Panc1 (cell line): ENCODE measurements at regions not wholly inside any gene's neighbourhood (a gene's known extent, or its start where the extent isn't known, plus 50 kb on each side); places are given as distances from the start of the nearest gene placed in this dataset.

Experiments used
- ATAC-seq: fragments of 200-7000 bp; cut with Tn5 transposase; 2 replicates; pipeline ENCODE4 v1.9.1; 2020; ENCODE audit warnings: mild to moderate bottlenecking, moderate library complexity
- BruUV-seq: library from RNA; stranded (reverse); fragments of 400-500 nt; replicated peaks from 2 replicates; lab custom pipeline; 2021; lab: Mats Ljungman, UMichigan
- CTCF ChIA-PET: fragments of 300-600 bp; sonication (Branson Sonifier 250); formaldehyde crosslinking; loops from one replicate; lab custom pipeline; 2022; ENCODE audit warnings: antibody characterized with exemption; lab: Charles Lee
- POLR2A ChIA-PET: fragments of 300-600 bp; sonication (Branson Sonifier 250); formaldehyde crosslinking; loops from one replicate; lab custom pipeline; 2022; ENCODE audit warnings: antibody characterized with exemption; lab: Charles Lee
- DNase-seq: peaks from one replicate; pipeline ENCODE4 v3.0.0-alpha.2; 2010; ENCODE audit warnings: low read depth, low spot score
- H3K27ac ChIP-seq: 2 replicates; pipeline ENCODE4 v1.5.1; 2011; ENCODE audit warnings: mild to moderate bottlenecking, low read length, inconsistent platforms
- H3K27me3 ChIP-seq: fragments of 200-500 bp; sonication (Bioruptor generic); 2 replicates; pipeline ENCODE4 v1.6.0; 2014; ENCODE audit warnings: low read length, inconsistent platforms; ENCODE audit not compliant: control insufficient read depth, insufficient read depth
- H3K36me3 ChIP-seq: fragments of 200-500 bp; sonication (Bioruptor generic); 2 replicates; pipeline ENCODE4 v1.5.1; 2014; ENCODE audit warnings: inconsistent platforms, mild to moderate bottlenecking, low read length, moderate library complexity; ENCODE audit not compliant: control insufficient read depth, insufficient read depth
- H3K4me1 ChIP-seq: 2 replicates; pipeline ENCODE4 v1.5.1; 2011; ENCODE audit warnings: inconsistent platforms, mild to moderate bottlenecking, low read length, moderate library complexity; ENCODE audit not compliant: control insufficient read depth, insufficient read depth
- H3K4me3 ChIP-seq, 2 experiments: 2 replicates each; pipeline ENCODE4 v1.5.1; 2011 to 2012; ENCODE audit warnings: low read depth in 2 of 2, low read length in 2 of 2, mild to moderate bottlenecking in 2 of 2, inconsistent platforms in 1 of 2, moderate library complexity in 1 of 2
- H3K9me3 ChIP-seq: fragments of 200-500 bp; sonication (Bioruptor generic); 2 replicates; pipeline ENCODE4 v1.5.1; 2014; ENCODE audit warnings: low read depth, mild to moderate bottlenecking, inconsistent platforms, low read length, moderate library complexity; ENCODE audit not compliant: control insufficient read depth, insufficient read depth
- CTCF ChIP-seq: fragments of 450-650 bp; IDR thresholded peaks from 2 replicates; pipeline ENCODE4 v1.5.1; 2017; ENCODE audit warnings: mild to moderate bottlenecking
- POLR2AphosphoS5 ChIP-seq: IDR thresholded peaks from 2 replicates; pipeline ENCODE4 v1.6.1; 2012; ENCODE audit warnings: mild to moderate bottlenecking, low read depth, low read length, moderate library complexity
- REST ChIP-seq, 2 experiments: IDR thresholded peaks; 2 replicates each; pipeline ENCODE4 v1.6.1; 2011 to 2012; ENCODE audit warnings: low read depth in 2 of 2, control low read depth in 1 of 2, low read length in 1 of 2, mild to moderate bottlenecking in 1 of 2, moderate library complexity in 1 of 2; ENCODE audit not compliant: insufficient read depth in 1 of 2
- SIN3A ChIP-seq: IDR thresholded peaks from 2 replicates; pipeline ENCODE4 v1.6.1; 2012; ENCODE audit warnings: low read depth, mild to moderate bottlenecking, low read length, moderate library complexity, borderline replicate concordance; ENCODE audit not compliant: insufficient read depth
- TCF7L2 ChIP-seq: IDR thresholded peaks from 2 replicates; pipeline ENCODE4 v1.6.1; 2011; ENCODE audit warnings: mild to moderate bottlenecking, low read depth, low read length, inconsistent platforms
- in situ Hi-C: cut with HindIII; loops from 2 replicates; pipeline ENCODE4 v1.10.0; 2016; ENCODE audit warnings: low sequenced_read_pairs, low pct_unique_long_range_greater_than_20kb
- intact Hi-C: fragments of 100-400 bp; cut with micrococcal nuclease; formaldehyde crosslinking; loops from one replicate; pipeline ENCODE4 v1.10.0; 2022; ENCODE audit not compliant: unreplicated experiment

DNA sequence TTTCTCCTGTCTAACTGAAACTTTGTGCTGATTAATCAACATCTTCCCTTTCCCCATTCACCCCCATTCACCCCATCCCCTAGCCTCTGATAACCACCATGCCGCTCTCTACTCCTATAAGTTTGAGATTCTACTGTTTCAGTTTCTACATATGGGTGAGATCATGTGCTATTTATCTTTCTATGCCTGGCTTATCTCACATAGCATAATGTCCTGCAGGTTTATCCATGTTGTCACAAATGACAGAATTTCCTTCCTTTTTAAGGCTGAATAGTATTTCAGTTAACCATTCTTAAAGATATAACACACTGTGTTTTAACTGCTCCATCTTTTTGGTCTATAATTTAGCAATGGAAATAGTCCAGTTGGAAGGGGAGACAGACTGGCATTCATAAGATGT, 205.1 kb downstream of the SNCAIP start:
- no peak overlapping the region for H3K4me3 ChIP-seq
- no peak for DNase-seq
- ChIA-PET CTCF (no interaction called here), POLR2A (no interaction called here)
- in situ Hi-C loops (no loop called here), intact Hi-C loops (loop anchor here (5.0 to 10.0 kb wide), 3 partner anchors 488 to 850 kb away; no protein-coding TSS in a partner anchor)
- BruUV-seq, result no TSS peak
- no peak overlapping the region for H3K27ac ChIP-seq
- TF ChIP-seq TCF7L2, result no peak
- TF ChIP-seq SIN3A, result no peak
- TF ChIP-seq REST (IDR thresholded peaks at IDR 0.05; ENCODE audit: insufficient read depth in 1 of 2, low read depth in 2 of 2, low read length in 1 of 2), result no peak
- TF ChIP-seq POLR2AphosphoS5, result no peak
- no peak for TF ChIP-seq CTCF
- peaks cover 2% of the 10 kb centered on the region; the same call in 1 of the 2 replicates for H3K27me3 ChIP-seq
- H3K36me3 ChIP-seq, result no peaks in the 10 kb centered on the region
- no peaks in the 10 kb centered on the region; the same call in 1 of the 2 replicates for H3K4me1 ChIP-seq
- H3K9me3 ChIP-seq, result no peaks in the 10 kb centered on the region
- no peak for ATAC-seq

DNA sequence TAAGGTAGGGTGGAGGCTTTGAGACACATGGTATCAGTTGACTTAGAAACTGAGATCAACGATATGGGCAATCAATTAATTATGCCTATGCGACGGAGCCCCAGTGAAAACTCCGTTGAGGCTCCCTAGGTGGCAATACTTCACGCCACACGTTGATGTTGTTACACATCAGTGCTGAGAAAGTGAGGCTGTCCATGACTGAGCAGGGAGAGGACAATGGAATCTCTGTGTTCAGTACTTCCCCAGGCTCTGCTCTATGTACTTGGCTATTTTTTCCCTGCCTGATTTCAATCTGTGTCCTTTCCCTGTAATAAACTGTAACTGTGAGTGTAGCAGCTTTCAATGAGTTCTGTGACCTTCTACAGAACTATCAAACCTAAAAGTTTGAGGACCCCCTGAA, 211.7 kb downstream of the SNCAIP start:
- ChIA-PET CTCF (no interaction called here), POLR2A (no interaction called here)
- Histone ChIP-seq H3K36me3 (no peaks in the 10 kb centered on the region), H3K4me1 (no peaks in the 10 kb centered on the region), H3K4me3 (no peak overlapping the region), H3K27me3 (no peaks in the 10 kb centered on the region), H3K27ac (no peak overlapping the region), H3K9me3 (no peaks in the 10 kb centered on the region)
- DNase-seq, result no peak
- BruUV-seq, result no TSS peak
- TF ChIP-seq REST (IDR thresholded peaks at IDR 0.05; ENCODE audit: insufficient read depth in 1 of 2, low read depth in 2 of 2, low read length in 1 of 2), result no peak
- TF ChIP-seq CTCF, result no peak
- TF ChIP-seq SIN3A, result no peak
- TF ChIP-seq TCF7L2, result no peak
- no peak for TF ChIP-seq POLR2AphosphoS5
- intact Hi-C loops, result no loop called here
- ATAC-seq, result no peak
- in situ Hi-C loops, result no loop called here
